AG09319 (cell line): ENCODE measurements at regions not wholly inside any gene's neighbourhood (a gene's known extent, or its start where the extent isn't known, plus 50 kb on each side); places are given as distances from the start of the nearest gene placed in this dataset.

ENCODE experiments used
- DNase-seq: peaks from one replicate; pipeline ENCODE4 v3.0.0-alpha.2; 2010; ENCODE audit warnings: low read depth; ENCODE audit errors: extremely low read depth
- TF ChIP-seq, protein P1 (sequence below): IDR thresholded peaks from 2 replicates; pipeline ENCODE4 v1.5.1; 2011; ENCODE audit warnings: low read depth, mild to moderate bottlenecking, inconsistent platforms, low read length, moderate library complexity

- no peak for DNase-seq
These were observed 146.1 kb upstream of the SLC44A1 start for GRCh38 chr9:105098370-105098769.

GRCh38 chr9:105103776-105104175, 140.7 kb upstream of the SLC44A1 start:
- TF ChIP-seq, protein P1, sequence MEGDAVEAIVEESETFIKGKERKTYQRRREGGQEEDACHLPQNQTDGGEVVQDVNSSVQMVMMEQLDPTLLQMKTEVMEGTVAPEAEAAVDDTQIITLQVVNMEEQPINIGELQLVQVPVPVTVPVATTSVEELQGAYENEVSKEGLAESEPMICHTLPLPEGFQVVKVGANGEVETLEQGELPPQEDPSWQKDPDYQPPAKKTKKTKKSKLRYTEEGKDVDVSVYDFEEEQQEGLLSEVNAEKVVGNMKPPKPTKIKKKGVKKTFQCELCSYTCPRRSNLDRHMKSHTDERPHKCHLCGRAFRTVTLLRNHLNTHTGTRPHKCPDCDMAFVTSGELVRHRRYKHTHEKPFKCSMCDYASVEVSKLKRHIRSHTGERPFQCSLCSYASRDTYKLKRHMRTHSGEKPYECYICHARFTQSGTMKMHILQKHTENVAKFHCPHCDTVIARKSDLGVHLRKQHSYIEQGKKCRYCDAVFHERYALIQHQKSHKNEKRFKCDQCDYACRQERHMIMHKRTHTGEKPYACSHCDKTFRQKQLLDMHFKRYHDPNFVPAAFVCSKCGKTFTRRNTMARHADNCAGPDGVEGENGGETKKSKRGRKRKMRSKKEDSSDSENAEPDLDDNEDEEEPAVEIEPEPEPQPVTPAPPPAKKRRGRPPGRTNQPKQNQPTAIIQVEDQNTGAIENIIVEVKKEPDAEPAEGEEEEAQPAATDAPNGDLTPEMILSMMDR, result no peak
- DNase-seq, result no peak

More at GRCh38 chr9:105098370-105098769, 146.1 kb upstream of the SLC44A1 start:
- TF ChIP-seq, protein P1, result no peak

- TF ChIP-seq, protein P1, result no peak
- DNase-seq, result no peak
These were observed 130.1 kb upstream of the SLC44A1 start for GRCh38 chr9:105114318-105114717.

GRCh38 chr9:105114964-105115728, 129.3 kb upstream of the SLC44A1 start:
- TF ChIP-seq, protein P1, result no peak
- no peak for DNase-seq

DNA sequence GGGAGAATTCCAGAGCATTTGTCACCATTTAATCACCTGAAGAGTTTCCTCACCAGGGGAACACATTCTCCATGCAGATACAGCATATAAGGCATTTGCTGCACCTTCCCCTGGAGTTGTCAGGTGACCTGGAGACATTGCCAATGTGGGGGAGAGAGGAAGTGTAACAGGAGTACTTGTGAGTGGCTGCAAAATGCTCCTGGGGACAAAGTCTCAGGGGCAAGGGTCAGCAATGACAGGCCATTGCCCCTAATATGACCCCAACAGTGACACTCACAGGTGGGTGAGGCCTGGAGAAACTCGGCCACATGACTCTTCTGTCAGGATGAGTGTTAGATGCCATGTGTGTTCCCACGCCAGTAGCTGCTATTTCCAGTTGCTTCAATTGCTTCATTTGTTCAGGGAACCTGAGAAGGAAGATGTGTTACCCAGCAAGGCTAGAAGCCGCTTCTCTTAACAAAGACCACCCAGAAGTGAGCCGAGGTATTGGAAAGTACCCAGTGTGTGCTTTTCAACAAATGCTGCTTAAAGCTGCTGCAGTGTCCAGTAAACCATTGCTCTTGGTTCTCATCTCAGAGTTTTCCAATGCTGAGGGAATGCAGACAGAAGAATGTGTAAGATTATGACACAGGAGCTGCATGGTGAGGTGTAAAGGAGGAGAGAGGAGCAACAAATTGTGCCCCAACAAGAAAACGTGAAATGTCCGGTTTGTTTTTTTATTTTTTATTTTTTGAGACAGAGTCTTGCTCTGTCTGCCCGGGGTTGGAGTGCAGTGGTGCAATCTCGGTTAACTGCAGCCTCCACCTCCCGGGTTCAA, 128.2 kb upstream of the SLC44A1 start:
- no peak for DNase-seq
- TF ChIP-seq, protein P1, result no peak

DNA sequence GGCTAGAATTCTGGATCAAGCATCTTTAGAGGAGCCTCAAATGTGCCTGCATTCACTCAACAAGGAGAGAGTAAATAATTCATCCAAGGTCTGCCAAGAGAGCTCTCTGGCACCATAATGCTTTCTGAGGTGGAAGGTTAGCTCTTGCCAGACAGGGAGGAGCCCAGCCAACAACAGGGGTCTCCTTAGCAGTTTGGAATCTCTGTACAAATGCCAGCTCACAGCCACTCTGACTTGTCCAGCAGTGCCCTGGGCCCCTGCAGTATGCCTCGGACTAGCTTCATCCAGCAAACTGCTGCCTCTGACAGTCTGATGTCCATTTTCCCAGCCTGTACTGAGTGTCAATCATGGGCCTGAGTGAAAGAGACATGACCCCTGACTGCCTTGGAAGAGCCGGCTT, 127.2 kb upstream of the SLC44A1 start:
- DNase-seq, result no peak
- TF ChIP-seq, protein P1, result no peak

DNA sequence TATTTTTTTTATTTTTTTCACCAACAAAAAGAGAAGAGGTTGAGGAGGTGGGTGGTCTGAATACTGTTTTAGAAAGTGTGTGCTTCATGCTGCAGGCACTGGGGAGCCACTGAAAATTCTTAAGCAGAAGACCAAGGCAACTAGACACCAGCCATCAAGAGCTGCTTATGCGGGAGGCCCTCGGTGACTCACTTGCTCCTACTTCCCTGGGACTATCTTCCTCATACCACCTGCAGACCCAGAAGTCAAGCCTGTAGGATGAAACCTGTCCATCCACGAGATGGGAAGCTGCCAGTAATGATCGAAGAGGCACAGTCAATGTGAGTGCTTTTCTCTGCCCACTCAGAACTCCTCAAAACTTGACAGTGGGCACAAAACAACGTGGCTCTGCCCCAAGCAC, 125.8 kb upstream of the SLC44A1 start:
- no peak for DNase-seq
- TF ChIP-seq, protein P1, result no peak
